ENCODE measurements at regions not wholly inside any gene's neighbourhood (a gene's known extent, or its start where the extent isn't known, plus 50 kb on each side); places are given as distances from the start of the nearest gene placed in this dataset.
A peak's percentile ranks its signal among the peaks of the same experiment; 100 is the strongest.

DNA sequence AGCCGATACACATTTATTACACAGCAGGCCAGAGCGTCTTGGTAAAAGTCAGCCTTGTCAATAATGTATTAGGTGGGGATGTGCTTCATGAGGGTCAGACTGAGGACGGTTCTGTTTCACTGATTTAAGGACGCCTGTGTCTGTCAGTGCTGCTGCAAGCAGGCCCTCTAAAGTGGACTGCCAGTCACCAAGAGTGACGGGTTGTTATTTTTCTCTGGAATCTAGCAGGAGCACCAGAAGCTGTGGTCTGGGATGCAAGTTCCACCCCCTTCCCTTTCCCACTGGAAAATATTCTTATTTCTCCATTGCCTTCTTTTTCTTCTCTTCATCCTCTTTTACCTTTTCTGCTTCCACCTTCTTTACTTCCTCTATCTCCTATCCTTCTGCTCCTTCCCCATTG lies 191.2 kb upstream of the NCAM1 start:
- DNase-seq, result no peak

DNA sequence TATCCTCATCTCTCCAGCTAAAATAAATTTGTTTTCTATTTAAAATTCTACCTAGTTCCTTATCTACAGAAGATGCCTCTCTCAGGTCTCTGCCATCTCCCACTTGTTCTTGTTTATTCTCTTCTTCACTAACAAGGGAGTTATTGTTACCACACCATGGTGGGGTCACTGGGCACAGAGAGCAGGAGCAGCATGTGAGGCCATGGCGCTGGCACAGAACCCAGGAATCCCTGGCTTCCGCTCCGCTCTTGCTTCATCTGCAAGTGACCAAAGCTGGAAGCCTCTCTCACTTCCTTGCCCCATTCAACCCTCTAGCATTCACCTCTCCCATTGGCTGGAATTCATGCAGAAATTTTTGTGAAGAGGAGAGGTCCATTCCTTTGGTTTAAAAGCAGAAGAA lies 190.7 kb upstream of the NCAM1 start:
- no peak for DNase-seq

DNA sequence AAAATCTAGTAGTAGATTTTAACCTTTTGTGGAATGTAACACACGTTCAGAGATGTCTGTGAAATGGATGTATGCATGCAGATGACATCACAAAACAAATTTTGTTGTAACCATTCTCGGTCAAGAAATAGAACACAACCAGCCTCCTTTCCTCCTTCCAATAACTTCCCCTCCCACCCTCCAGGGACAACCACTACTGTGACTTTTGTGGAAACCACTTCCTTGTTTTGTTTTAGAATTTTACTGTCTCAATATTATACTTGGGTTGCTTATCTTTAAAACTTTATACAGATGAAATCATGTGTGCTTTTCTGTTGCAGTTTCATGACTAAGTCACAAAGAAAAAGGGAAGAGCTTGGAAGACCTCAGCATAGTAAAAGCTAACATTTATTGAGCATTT lies 189.4 kb upstream of the NCAM1 start:
- peak; percentile 13 for DNase-seq

DNA sequence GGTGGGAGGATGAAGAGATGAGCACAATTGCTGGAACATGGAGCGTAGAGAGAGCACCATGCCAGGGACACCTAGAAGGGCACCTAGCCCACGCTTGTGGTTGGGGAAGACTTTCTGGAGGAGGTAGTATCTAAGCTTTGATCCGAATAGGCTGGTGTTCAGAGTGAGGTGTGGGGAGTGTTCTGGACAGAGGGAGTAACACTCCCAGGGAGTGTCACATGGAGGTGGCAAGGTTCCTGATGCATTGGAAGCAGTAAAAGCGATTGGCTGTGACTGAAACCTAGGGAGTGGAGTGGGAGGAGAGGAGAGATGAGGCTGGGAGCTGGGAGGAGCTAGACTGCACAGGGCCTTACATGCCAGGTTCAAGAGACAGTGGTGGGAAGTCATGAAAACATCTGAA lies 188.0 kb upstream of the NCAM1 start:
- DNase-seq, result no peak

DNA sequence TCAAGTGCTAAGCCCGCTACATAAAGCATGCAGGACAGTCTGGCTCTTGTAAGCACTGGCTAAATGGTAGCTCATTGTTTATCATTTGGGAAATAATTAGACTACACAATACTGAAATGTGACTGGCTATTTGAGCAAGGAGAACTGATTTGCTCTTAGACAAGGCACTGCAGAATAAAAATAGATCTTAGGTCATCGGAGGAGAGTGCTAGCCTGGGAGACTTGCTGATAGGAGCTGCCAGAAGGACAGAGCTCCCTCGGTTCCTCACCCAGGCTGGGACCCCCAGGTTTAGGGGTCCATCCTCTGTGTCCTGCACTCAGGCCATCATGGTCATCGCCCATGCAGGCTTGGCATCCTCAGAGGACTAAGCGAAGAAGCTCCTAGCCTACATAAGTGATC lies 184.4 kb upstream of the NCAM1 start:
- DNase-seq, result no peak

DNA sequence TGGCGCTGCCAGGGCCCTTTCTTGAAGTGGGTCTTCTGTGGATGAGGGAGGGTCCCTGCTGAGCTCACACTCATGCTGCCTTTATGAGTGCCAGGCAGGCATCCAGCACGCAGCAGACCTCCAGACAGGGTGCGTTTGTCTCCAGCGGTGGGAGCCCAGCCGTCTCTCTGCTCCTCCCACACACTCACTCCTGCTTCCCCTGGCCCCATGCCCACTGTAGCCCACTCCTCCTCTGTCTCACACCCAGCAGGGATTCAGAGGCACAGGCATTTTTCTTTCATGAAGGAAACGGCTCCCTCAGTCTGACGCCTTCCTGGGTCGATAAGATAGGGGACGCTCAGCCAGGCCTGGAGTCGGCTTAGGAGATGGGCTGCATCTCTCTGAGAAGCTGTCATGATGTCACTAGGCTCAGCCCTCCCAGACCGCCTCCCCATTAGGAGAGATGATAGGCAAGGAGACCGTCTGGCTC lies 183.9 kb upstream of the NCAM1 start:
- DNase-seq, result no peak

DNA sequence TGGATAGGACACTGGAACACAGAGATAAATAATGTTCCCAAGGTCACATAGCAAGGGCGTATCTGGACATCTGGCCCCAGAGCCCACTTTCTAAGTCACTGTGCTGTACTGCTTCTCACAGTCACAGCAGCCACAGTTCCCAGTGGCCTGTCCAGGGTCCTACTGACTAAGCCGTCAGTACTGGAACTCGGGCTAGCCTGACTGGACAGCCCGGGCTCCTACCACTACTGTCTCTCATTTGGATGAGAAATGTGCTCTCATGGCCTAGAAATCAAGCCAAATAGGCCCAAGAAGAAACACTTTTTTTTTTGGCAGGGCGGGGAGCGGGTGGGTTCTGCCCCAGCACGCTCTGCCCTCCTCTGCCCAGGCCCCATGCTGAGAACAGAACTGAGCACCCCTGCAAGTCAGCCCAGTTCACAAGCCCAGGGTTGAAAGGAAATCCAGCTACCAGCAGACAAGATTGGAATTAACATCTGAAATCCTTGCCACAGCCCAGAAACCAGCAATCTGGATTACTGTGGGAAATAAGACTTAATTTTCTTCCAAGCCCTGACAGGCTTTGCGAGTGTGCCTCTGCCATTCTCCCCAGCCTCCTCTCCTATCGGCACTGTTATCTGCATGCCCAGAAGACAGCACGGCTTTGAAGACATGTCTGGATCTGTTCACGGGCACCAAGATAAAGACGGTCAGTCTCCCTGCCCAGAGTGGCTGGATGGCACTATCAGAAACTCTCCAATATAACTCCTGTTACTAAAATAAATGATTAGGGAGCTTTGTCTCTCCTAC lies 182.9 kb upstream of the NCAM1 start:
- peak; percentile 24 for DNase-seq

DNA sequence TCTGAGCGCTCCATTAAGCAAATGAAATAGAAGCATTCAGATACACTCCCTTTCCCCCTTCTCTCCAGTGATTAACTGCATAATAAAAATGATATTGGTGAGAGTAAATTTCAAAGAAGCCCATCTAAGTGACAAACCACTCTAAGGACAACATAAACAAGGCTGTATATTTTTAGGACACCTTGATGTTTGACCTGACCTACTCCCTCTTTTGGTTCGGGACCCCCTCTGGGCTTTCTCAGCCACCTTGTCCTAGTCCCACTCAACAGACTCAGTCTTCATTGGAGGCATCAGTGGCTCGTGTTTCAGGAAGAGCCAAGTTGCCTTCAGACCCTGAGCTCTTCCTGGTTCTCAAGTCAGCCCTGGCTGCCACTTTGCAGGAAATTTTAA lies 182.3 kb upstream of the NCAM1 start:
- no peak for DNase-seq

DNA sequence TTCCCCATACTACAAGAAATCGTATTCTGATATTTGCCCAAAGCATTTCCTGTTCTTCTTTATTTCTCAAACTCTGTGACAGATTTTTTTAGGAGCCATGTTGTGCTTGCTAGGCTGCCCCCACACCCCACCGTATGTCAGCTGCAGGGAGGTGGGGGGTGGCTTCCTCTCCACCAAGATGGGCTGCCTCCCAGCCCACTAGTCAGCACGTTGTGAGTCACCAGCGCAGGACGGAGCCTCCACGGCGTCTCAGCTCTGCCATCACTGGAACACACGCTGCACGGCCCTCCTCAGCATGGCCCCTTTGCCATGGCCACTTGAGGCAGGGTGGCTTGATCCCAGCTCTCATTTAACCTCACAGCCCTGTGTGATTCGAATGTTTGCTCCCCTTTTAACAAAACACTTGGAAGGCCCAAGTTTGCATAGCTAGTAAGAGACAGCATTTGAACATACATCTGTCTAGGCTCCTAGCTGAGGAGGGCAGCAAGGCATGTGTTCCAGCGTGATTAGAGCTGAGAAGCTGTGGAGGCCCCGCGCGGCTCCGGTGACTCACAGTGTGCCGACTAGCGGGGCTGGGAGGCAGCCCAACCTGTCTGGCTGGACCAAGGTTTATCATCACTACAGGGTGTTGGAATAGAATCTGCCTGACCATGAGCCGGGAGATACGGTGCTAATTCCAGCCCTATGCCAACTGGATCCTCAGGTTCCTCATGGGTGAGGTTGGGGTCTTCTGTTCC lies 180.7 kb upstream of the NCAM1 start:
- DNase-seq, result no peak

DNA sequence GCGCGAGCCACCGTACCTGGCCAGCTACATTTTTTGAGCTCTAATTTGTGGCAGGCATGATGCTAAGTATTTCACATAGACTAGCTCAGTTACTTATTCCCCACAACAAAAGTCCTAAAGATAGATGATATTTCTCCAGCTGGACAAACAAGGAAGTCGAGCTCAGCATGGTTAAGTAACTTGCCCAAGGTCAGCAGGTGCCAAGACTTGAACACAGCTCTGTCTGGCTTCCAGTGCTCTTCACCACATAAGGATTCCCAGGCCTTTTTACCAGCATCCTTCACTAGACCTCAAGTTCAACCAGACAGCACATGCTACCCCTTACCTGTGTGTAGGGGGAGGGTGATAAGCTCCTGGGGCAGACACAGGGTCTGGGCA lies 177.3 kb upstream of the NCAM1 start:
- no peak for DNase-seq

DNA sequence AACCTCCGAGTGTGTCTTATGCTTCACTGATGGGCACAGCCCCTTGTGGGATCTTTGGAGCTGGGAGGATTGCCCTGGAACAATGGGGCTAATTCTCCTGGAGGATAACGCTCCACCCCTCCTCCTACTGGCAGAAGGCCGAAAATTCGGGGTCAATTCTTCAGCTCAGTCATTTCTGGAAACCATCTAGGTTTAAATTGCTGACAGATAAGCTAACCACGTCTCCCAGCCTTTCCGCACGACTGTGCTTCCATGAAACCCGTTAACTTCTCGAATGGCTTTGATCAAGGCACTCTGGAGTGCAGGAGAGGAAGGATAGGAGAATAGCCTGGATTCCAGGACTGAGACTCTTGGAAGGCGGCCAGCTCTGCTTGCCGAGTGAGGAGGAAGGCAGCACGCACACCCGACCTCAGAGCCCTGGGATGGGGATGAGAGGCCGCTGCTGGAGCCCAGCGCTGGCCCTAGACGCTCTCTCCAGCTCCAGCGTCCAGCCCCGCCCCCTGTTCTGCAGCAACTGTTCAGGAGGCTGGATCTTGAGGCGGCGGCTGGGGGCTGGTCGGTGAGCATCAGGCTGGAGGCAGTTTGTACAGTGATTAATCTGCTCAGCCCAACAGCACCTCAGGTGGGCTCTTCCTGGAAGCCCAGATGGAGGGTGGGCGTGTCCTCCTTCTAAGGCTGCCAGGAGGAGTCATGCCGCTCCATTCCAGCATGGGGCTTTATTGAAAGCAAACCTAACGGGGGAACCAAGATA lies 176.7 kb upstream of the NCAM1 start:
- DNase-seq, result no peak

DNA sequence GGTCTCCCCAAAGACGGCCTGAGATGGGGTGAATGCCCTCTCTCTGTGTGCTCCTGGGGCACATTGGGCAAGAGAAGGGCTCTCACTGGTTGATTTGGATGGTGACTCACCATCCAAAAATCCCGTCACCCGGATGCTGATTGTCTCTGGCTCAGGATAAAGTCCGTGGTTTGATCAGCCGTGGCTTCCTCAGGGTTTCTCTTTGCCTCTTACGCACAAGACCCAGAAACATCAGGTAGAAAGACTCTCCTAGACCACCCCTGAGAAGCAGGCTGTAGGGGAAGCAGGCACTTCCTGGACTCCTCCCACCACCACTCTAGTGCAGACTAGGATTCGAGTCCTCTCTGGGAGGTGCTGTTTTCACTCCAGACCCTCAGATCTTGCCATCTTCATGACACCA lies 176.1 kb upstream of the NCAM1 start:
- no peak for DNase-seq

DNA sequence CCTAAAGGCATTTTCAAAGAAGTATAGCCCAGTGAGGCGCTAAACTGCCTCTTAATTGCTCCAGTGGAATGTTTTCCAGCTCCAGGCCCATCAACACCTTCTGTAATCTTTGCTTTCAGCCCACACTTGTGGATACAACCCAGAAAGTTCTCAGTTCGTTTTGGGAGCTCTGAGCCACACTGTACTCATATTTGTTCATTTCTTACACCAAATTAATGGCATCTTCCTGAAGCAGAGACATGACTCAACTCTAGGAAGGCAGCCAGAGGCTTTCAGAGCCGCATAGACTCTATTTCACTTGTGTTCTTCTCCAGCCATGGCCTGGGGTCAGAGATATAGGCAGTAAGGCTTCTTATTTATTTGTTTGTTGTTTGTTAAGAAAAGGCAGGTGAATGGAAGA lies 175.5 kb upstream of the NCAM1 start:
- no peak for DNase-seq

DNA sequence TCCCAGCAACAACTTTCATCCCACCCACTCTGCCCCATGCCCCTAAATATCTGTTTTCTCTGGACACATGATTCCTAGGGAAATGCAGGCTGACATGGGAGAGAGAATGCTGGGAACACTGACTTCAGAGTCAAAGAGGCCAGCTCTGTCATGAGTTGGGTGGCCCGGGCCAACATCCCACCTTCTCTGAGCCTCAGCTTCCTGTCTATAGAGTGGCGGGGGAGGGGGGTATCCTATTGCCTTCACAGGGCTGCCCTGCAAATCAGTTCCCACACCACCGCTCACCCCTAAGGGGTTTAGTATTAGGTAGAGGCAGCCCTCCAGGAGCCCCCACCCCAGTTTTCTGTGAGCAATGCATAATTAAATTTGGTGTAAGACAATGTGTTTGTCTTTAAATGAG lies 175.0 kb upstream of the NCAM1 start:
- no peak for DNase-seq

DNA sequence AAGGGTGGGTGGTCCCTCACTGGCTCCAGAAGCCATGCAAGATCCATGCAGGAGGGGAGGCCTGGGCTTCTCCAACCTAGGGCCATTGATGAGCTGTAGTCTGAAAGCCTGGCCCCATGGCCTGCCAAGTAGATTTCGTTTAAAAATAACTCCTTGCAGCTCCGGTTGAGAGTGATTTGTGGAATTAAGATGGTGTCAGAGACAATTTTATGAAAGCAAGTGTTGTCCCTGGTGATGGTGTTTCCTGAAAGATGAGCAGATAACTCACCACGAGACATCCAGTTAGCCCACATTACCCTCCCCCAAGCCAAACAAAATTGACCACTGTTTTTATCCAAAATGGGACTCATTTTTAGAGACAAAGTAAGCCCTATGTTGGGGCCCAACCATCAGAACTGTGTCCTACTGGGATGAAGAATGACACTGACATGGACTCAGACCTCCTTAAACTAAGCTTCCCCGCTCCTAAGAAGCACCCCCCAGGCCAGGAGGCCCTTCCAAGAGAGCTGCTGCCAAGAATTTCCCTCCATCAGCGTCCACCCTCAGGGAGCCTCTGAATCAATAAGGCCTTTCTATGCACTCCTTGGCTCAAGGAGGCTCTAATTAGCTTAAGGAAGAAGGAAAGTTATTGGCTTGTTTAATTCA lies 174.2 kb upstream of the NCAM1 start:
- no peak for DNase-seq

DNA sequence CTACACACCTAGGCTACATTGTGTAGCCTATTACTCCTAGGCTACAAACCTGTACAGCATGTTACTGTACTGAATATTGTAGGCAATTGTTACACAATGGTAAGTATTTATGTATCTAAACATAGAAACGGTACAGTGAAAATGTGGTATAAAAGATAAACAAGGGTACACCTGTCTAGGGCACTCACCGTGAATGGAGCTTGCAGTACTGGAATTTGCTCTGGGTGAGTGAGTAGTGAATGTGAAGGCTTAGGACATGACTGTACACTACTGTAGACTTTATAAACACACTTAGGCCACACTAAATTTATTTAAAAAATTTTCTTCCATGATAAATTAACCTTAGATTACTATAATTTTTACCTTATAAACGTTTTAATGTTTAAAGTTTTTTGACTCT lies 171.7 kb upstream of the NCAM1 start:
- no peak for DNase-seq

DNA sequence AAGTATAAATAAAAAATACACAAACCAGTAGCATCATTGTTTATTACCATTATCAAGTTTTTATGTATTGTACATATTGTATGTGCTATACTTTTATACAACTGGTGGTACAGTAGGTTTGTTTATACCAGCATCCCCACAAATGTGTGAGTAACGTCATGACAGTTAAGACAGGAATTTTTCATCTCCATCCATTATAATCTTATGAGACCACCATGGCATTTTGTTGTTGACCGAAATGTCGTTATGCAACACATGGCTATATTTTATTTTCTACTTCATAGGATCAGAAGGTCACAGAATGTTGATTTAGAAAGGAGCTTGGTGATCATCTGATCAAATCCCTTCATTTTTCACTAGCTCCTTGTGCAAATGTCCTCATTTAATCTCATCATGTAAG lies 170.9 kb upstream of the NCAM1 start:
- DNase-seq, result no peak

DNA sequence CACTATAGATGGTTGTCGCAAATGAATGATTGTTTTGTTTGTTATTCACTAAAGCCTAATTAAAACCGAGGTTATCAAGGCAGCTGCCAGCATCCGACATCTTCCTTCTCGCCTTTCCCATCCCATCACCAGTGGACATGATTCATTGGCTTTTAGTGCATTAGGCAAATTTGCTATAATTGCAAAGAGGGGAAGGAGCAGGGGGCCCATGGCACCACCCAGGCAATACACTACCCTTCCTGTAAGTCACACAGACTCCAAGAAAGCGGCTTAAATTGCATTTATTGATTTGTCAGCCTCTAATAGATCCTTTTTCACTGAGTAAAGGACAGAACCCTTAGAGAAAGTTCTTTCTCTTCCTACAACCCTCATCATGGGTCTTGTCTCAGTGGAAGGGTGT lies 169.2 kb upstream of the NCAM1 start:
- no peak for DNase-seq

DNA sequence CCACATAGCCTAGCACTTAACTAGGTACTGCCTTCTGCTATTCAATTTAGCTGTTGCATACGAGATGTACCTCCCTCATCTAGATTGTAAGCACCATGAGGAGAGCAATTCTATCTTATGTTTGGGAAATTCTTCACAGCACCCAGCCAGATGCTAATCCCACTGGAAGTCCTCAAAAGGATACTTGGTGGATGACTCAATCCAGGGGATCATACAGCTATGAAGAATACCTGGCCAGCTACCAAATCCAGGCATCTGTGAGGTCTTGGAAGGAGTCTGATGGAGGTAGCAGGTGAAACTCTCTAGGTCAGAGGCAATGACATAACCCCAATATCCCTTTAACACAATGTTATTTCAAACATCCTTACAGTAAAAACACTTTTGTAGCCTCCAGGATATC lies 167.8 kb upstream of the NCAM1 start:
- DNase-seq, result no peak

DNA sequence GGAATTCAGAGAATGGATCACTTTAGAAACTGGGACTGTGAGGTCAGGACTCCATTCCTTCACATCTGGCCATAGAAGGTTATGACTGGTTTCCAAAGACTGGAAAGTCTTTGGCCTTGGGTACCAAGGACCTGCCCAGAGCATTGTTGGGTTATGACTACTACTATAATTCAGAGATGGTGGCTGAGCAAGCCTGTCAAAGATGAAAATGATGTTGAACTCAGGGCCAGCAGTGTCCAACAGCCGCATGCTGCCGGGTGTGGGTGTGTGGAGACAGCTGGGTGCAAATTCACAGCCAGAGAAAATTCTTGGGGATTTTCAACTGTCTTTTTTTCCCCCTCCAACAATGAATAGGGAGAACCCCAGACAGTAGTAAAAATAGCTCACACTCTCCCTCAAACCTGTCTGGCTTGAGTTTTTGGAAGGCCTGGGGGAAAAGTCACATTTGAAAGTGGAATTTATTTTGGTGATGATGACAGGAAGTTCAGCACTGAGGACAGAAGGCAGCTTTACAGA lies 166.8 kb upstream of the NCAM1 start:
- no peak for DNase-seq

DNA sequence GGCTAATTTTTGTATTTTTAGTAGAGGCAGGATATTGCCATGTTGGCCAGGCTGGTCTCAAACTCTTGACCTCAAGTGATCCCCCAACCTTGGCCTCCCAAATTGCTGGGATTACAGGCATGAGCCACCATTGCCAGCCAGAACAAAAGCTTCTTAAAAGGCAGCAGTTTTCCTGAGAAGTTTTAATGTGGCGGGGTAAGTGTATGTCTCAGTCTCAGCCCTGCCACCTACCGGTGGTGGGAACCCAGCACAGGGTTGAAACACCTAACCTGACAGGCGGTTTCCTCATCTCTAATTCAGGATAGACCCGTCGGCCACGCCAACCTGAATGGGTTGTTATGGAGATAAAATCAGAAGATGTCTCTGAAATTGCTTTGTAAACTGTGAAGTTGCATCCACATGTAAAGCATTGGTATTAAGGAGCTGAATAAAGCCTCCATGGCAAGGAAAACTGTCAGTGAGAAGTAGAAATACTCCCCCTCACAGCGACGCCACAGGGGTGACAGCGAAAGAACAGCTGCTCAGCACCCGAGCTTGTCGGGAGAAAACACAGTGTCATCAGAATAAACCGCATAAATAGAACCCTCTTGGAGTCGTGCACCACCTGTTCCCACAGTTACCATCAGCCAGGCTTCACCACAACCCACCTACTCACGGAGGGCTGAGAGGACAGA lies 165.9 kb upstream of the NCAM1 start:
- peak; percentile 55 for DNase-seq

DNA sequence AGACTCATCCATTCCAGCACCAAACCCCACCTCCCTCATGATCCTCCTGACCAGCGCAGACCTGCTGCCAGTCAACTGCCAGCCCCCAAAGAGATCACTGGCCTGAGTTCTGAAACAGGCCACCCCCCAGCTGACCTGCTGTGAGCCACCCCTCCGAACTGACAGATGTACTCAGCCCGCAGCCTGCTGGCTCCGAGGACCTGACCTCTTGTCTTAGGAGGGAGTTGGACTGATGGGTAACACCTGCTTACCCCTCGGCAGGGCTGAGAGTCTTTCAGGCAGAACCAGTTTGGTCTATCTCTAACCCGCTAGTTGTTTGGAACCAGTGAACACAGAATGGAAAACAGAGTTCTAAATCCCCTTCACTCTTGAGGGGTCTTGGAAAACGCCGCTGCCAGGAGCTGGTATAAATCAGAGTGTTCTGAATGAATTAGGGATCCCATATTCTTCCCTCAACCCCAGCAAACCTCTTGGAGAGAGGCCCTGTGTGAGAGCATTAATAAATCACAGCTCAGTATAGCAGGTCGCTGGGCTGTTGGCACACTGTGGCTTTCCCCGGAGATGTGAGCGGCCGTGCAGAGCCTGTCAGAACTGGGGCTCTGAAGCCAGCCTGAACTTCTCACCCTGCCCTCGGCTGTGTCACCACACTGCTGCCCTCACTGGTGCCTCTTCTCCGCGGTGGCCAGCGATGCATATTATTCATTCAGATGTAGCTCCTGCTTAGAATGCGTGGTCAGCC lies 165.1 kb upstream of the NCAM1 start:
- no peak for DNase-seq
